K562 (cell line): ENCODE measurements at regions not wholly inside any gene's neighbourhood (a gene's known extent, or its start where the extent isn't known, plus 50 kb on each side); places are given as distances from the start of the nearest gene placed in this dataset.
A peak's percentile ranks its signal among the peaks of the same experiment; 100 is the strongest.

Source experiments
- REST ChIP-seq, 2 experiments: fragments of 450-650 bp; formaldehyde crosslinking in 1 of 2; IDR thresholded peaks; 2 replicates each; pipeline versions ENCODE4 v1.4.0 to v1.6.1; 2014 to 2020; ENCODE audit warnings: mild to moderate bottlenecking in 2 of 2, borderline replicate concordance in 1 of 2, low read depth in 1 of 2

GRCh38 chr20:53713328-53714056 lies 119.9 kb upstream of the ZNF217 start (continued):
- TF ChIP-seq REST (IDR thresholded peaks at IDR 0.05; ENCODE audit: borderline replicate concordance) (peak; percentile 39; the same call in 1 of the 2 replicates), REST (CRISPR knock-in tag; IDR thresholded peaks at IDR 0.05; ENCODE audit: low read depth) (no peak)
